ENCODE measurements at regions not wholly inside any gene's neighbourhood (a gene's known extent, or its start where the extent isn't known, plus 50 kb on each side); places are given as distances from the start of the nearest gene placed in this dataset.

DNA sequence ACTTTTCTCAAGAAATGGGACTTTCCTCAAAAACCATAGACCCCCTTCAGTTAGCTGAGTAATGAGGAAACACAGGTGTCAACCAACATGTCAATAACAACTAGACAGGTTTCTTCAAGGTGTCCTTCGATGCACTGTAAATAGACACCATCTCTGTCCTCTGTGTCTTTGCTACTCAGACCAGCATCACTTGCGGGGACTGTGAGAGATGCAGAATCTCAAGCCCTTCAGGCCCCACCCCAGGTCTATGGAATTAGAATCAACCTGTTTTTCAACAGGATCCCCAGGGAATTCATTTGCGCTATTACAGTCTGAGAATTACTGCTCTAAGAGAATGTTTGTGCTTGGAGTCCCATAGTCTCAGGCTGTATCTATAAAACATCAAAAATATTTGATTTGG, 469.9 kb downstream of the COG6 start:
- TF ChIP-seq CTCF (IDR thresholded peaks at IDR 0.05) = no peak
- TF ChIP-seq, protein P1, sequence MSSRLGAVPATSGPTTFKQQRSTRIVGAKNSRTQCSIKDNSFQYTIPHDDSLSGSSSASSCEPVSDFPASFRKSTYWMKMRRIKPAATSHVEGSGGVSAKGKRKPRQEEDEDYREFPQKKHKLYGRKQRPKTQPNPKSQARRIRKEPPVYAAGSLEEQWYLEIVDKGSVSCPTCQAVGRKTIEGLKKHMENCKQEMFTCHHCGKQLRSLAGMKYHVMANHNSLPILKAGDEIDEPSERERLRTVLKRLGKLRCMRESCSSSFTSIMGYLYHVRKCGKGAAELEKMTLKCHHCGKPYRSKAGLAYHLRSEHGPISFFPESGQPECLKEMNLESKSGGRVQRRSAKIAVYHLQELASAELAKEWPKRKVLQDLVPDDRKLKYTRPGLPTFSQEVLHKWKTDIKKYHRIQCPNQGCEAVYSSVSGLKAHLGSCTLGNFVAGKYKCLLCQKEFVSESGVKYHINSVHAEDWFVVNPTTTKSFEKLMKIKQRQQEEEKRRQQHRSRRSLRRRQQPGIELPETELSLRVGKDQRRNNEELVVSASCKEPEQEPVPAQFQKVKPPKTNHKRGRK (CRISPR knock-in tag; IDR thresholded peaks at IDR 0.05; ENCODE audit: borderline replicate concordance) = no peak
- TF ChIP-seq, protein P2, sequence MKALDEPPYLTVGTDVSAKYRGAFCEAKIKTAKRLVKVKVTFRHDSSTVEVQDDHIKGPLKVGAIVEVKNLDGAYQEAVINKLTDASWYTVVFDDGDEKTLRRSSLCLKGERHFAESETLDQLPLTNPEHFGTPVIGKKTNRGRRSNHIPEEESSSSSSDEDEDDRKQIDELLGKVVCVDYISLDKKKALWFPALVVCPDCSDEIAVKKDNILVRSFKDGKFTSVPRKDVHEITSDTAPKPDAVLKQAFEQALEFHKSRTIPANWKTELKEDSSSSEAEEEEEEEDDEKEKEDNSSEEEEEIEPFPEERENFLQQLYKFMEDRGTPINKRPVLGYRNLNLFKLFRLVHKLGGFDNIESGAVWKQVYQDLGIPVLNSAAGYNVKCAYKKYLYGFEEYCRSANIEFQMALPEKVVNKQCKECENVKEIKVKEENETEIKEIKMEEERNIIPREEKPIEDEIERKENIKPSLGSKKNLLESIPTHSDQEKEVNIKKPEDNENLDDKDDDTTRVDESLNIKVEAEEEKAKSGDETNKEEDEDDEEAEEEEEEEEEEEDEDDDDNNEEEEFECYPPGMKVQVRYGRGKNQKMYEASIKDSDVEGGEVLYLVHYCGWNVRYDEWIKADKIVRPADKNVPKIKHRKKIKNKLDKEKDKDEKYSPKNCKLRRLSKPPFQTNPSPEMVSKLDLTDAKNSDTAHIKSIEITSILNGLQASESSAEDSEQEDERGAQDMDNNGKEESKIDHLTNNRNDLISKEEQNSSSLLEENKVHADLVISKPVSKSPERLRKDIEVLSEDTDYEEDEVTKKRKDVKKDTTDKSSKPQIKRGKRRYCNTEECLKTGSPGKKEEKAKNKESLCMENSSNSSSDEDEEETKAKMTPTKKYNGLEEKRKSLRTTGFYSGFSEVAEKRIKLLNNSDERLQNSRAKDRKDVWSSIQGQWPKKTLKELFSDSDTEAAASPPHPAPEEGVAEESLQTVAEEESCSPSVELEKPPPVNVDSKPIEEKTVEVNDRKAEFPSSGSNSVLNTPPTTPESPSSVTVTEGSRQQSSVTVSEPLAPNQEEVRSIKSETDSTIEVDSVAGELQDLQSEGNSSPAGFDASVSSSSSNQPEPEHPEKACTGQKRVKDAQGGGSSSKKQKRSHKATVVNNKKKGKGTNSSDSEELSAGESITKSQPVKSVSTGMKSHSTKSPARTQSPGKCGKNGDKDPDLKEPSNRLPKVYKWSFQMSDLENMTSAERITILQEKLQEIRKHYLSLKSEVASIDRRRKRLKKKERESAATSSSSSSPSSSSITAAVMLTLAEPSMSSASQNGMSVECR (CRISPR knock-in tag; IDR thresholded peaks at IDR 0.05; ENCODE audit: borderline replicate concordance) = no peak
- TF ChIP-seq SMAD3 (CRISPR knock-in tag; IDR thresholded peaks at IDR 0.05; ENCODE audit: borderline replicate concordance) = no peak
- no peak for TF ChIP-seq NR3C1 (CRISPR knock-in tag; conservative IDR thresholded peaks at IDR 0.05; ENCODE audit: low read depth)
- no peak for TF ChIP-seq ATF2 (CRISPR knock-in tag; IDR thresholded peaks at IDR 0.05; ENCODE audit: borderline replicate concordance, low read depth)
- TF ChIP-seq, protein P3, sequence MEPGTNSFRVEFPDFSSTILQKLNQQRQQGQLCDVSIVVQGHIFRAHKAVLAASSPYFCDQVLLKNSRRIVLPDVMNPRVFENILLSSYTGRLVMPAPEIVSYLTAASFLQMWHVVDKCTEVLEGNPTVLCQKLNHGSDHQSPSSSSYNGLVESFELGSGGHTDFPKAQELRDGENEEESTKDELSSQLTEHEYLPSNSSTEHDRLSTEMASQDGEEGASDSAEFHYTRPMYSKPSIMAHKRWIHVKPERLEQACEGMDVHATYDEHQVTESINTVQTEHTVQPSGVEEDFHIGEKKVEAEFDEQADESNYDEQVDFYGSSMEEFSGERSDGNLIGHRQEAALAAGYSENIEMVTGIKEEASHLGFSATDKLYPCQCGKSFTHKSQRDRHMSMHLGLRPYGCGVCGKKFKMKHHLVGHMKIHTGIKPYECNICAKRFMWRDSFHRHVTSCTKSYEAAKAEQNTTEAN (CRISPR knock-in tag; IDR thresholded peaks at IDR 0.05) = no peak
- TF ChIP-seq E2F1 (CRISPR knock-in tag; IDR thresholded peaks at IDR 0.05) = no peak
- TF ChIP-seq TP53 (CRISPR knock-in tag; IDR thresholded peaks at IDR 0.05) = no peak
- no peak for TF ChIP-seq HMGXB4 (CRISPR knock-in tag; IDR thresholded peaks at IDR 0.05)
- no peak for TF ChIP-seq E2F4 (CRISPR knock-in tag; IDR thresholded peaks at IDR 0.05; ENCODE audit: borderline replicate concordance, low read depth)
- no peak for TF ChIP-seq JUN (CRISPR knock-in tag; IDR thresholded peaks at IDR 0.05)
- TF ChIP-seq NFYB (CRISPR knock-in tag; conservative IDR thresholded peaks at IDR 0.05; ENCODE audit: low read depth) = no peak
- no peak for TF ChIP-seq ZNF219 (CRISPR knock-in tag; IDR thresholded peaks at IDR 0.05; ENCODE audit: borderline replicate concordance)
